ENCODE measurements at regions not wholly inside any gene's neighbourhood (a gene's known extent, or its start where the extent isn't known, plus 50 kb on each side); places are given as distances from the start of the nearest gene placed in this dataset.

GRCh38 chr19:30853036-30853435, 480.9 kb downstream of the ZNF536 start:
- TF ChIP-seq, protein P1, sequence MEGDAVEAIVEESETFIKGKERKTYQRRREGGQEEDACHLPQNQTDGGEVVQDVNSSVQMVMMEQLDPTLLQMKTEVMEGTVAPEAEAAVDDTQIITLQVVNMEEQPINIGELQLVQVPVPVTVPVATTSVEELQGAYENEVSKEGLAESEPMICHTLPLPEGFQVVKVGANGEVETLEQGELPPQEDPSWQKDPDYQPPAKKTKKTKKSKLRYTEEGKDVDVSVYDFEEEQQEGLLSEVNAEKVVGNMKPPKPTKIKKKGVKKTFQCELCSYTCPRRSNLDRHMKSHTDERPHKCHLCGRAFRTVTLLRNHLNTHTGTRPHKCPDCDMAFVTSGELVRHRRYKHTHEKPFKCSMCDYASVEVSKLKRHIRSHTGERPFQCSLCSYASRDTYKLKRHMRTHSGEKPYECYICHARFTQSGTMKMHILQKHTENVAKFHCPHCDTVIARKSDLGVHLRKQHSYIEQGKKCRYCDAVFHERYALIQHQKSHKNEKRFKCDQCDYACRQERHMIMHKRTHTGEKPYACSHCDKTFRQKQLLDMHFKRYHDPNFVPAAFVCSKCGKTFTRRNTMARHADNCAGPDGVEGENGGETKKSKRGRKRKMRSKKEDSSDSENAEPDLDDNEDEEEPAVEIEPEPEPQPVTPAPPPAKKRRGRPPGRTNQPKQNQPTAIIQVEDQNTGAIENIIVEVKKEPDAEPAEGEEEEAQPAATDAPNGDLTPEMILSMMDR (IDR thresholded peaks at IDR 0.05) = no peak
- H3K4me3 ChIP-seq = no peak overlapping the region
- H3K9me3 ChIP-seq = no peaks in the 10 kb centered on the region
- intact Hi-C loops (cut with DNase I, micrococcal nuclease) = no loop called here
- H3K4me1 ChIP-seq (ENCODE audit: low read depth) = no peaks in the 10 kb centered on the region
- no peaks in the 10 kb centered on the region for H3K36me3 ChIP-seq (ENCODE audit: low read depth)
- ATAC-seq (no peak), DNase-seq (no peak)

- intact Hi-C loops (cut with DNase I, micrococcal nuclease) = no loop called here
- H3K36me3 ChIP-seq (ENCODE audit: low read depth) = no peaks in the 10 kb centered on the region
- no peaks in the 10 kb centered on the region for H3K9me3 ChIP-seq
- no peak for ATAC-seq
- no peaks in the 10 kb centered on the region for H3K4me1 ChIP-seq (ENCODE audit: low read depth)
- no peak overlapping the region for H3K4me3 ChIP-seq
- DNase-seq = no peak
- TF ChIP-seq, protein P1 (IDR thresholded peaks at IDR 0.05) = no peak
Measured at GRCh38 chr19:30852168-30852567, 480.0 kb downstream of the ZNF536 start.

- TF ChIP-seq, protein P1 (IDR thresholded peaks at IDR 0.05) = no peak
- no peaks in the 10 kb centered on the region for H3K36me3 ChIP-seq (ENCODE audit: low read depth)
- H3K4me1 ChIP-seq (ENCODE audit: low read depth) = no peaks in the 10 kb centered on the region
- ATAC-seq (no peak), DNase-seq (no peak)
- intact Hi-C loops (cut with DNase I, micrococcal nuclease) = no loop called here
- no peak overlapping the region for H3K4me3 ChIP-seq
- H3K9me3 ChIP-seq = no peaks in the 10 kb centered on the region
Measured at GRCh38 chr19:30851646-30852045, 479.5 kb downstream of the ZNF536 start.

DNA sequence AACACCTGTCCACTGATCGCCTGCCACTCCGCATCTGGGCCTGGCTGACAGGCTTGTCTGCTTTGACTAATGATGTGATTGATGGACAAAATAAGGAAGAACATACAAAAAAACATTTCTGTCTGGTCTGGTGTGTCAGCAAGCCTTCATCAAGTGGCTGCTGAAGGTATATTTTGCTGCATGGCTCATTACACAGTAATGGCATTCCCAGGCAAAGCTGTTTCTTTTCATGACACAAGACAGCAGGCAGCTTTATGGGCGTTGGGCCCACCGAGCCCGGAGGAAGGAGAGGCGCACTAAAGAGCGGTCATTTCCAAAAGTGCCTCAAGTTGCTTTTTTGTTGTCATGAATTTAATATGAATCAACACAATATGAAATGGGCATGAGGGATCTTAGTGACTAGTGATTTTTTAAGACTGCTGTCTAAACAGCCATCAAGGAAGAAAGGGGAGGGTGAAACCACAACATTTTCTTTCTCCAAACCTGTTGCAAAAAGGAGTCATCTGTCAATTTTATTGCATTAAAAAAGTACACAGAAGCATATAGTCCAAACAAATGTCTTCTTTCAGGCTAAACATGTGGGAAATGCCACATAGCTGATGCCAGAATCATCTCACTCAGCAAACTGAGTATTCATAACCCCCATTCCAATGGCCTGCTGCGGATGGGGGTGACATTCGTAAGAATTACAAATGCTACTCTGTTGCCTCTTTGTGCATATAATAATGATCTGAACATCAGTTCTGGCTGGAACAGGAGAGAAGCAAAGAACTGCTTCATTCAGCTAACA, 476.6 kb downstream of the ZNF536 start:
- intact Hi-C loops (cut with DNase I, micrococcal nuclease) = no loop called here
- TF ChIP-seq, protein P1 (IDR thresholded peaks at IDR 0.05) = no peak
- Histone ChIP-seq H3K4me3 (no peak overlapping the region), H3K9me3 (no peaks in the 10 kb centered on the region), H3K4me1 (ENCODE audit: low read depth) (no peaks in the 10 kb centered on the region), H3K36me3 (ENCODE audit: low read depth) (no peaks in the 10 kb centered on the region)
- ATAC-seq (no peak), DNase-seq (no peak)

DNA sequence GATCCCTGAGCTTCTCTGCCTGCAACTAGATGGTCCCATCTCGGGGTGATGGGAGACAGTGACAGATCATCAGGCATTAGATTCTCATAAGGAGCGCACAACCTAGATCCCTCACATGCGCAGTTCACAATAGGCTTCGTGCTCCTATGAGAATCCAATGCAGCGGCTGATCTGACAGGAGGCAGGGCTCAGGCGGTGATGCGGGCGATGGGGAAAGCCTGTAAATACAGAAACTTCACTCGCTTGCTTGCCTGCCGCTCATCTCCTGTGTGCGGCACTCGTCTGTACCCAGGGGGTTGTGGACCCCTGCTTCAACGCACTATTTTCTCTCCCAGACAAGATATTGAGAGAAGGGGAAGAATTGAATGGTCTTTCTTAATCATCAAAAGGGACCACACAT, 473.9 kb downstream of the ZNF536 start:
- H3K4me3 ChIP-seq = no peak overlapping the region
- no peaks in the 10 kb centered on the region for H3K4me1 ChIP-seq (ENCODE audit: low read depth)
- no peaks in the 10 kb centered on the region for H3K9me3 ChIP-seq
- intact Hi-C loops (cut with DNase I, micrococcal nuclease) = no loop called here
- H3K36me3 ChIP-seq (ENCODE audit: low read depth) = no peaks in the 10 kb centered on the region
- no peak for DNase-seq
- ATAC-seq = no peak
- TF ChIP-seq, protein P1 (IDR thresholded peaks at IDR 0.05) = no peak
